HG03342 (cell line): ENCODE measurements at regions not wholly inside any gene's neighbourhood (a gene's known extent, or its start where the extent isn't known, plus 50 kb on each side); places are given as distances from the start of the nearest gene placed in this dataset.
"Not testable (repeated sequence)": the region's sequence is repeated elsewhere in the genome, so short reads cannot be mapped to it uniquely, and the experiment has no call there.

Experiments
- ATAC-seq: cut with Tn5 transposase; IDR thresholded peaks from one replicate; pipeline ENCODE4 v1.9.1; 2021; ENCODE audit warnings: mild to moderate bottlenecking, moderate library complexity; ENCODE audit not compliant: unreplicated experiment

GRCh38 chr2:12465631-12466135, 251.1 kb upstream of the TRIB2 start:
- ATAC-seq: no peak

DNA sequence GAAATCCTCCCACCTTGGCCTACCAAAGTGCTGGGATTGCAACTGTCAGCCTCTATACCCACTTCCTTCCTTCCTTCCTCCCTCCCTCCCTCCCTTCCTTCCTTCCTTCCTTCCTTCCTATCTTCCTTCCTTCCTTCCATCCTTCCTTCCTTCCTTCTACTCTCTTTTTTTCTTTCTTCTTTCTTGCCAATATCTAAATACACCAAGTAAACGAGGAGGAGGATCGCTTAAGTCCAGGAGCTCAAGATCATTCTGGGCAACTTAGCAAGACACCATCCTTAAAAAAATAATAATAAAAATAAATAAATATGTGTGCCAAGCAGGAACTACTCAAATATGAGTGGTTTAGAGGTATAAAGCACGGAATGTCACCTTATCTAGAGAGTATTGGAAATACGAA, 249.4 kb upstream of the TRIB2 start:
- no peak for ATAC-seq

DNA sequence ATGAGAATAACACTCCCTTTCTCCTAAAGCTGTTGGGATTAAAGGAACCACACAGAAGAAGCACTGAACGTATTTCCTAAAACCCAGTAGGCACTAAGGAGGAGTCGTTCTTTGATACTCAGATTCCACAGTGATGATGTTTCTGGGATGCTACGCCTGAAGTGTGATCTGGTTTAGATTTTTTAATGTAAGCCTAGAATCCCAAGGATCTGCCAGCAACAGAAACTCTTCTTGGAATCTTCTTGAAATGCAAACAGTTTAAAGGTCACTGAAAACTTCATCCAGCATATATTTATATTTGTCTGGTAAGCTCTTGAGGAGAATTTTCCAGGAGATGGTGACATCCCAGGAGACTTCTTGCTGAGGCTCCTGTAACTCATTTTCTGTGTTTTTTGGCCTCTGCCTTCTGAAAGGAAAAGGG, 247.6 kb upstream of the TRIB2 start:
- no peak for ATAC-seq

DNA sequence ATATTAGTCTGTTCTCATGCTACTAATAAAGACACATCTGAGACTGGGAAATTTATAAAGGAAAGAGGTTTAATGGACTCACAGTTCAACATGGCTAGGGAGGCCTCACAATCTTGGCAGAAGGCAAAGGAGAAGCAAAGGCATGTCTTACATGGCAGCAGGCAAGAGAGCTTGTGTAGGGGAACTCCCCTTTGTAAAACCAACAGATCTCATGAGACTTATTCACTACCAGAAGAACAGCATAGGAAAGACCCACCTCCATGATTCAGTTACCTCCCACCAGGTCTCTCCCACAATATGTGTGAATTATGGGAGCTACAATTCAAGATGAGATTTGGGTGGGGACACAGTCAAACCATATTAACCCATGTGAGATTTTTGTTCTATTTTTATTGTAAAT, 244.5 kb upstream of the TRIB2 start:
- not testable (repeated sequence) for ATAC-seq

DNA sequence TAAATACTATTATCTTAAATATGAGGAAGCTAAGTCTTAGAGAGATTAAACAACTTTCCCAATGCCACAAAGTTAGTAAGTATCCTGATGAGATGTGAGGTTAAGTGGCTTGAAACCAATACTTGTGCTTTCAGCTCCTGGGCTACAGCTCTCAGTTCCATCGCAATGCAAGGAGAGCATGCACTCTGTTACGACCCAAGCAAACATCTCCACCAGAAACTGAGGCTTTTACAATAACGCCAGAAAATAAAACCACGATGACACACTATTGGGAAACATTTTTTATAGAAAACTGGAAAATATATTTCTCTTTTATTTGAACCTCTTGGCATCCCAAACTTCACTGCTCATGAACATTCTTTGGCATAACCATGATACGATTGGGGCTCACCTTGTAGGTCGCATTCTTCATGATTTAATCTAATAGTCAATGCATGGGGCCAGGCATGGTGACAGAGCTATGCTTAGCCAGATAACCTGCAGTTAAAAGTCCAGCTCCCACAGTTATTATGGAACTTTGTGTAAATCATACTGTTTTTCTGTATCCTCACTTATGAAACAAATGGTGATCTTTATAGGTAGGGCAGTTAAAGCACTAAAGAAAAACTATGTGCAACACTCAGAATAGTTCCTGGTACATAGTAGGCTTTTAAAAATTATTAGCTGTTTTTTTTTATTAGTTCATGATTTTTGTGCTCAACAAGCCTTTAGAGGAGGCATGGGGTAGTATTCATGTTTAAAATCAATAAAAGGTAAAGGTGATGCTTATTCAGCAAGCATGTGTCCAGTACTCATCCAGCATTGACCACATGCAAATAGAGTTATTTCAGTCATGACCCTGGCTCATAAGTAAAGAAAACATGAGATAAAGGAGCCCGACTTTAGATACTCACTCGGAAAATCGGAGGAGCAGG, 238.3 kb upstream of the TRIB2 start:
- ATAC-seq: no peak

DNA sequence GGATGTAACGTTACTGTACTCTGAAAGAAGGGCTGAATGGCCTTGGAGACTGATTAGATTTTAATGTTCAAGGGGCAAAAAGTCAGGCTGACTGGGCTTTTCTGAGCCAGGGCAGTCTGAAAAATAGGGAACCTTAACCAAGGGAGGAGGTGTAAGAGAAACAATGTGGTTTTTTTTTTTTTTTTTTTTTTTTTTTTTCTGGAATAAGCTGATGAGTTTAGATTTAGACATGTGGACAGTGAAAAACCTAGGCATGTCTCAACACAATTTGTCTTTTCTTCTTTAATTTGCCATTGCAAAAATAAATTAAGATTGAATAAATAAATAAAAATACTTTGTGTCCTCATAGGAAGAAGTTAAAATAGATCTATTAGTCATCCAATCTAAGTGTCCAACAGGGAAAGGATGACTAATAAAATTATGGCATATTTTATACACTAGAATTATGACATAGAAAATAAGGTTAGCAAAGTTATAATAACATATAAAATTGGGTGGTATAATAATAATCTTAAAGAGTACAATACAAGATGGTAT, 237.6 kb upstream of the TRIB2 start:
- ATAC-seq: no peak

GRCh38 chr2:12484536-12485115, 232.1 kb upstream of the TRIB2 start:
- ATAC-seq: no peak

DNA sequence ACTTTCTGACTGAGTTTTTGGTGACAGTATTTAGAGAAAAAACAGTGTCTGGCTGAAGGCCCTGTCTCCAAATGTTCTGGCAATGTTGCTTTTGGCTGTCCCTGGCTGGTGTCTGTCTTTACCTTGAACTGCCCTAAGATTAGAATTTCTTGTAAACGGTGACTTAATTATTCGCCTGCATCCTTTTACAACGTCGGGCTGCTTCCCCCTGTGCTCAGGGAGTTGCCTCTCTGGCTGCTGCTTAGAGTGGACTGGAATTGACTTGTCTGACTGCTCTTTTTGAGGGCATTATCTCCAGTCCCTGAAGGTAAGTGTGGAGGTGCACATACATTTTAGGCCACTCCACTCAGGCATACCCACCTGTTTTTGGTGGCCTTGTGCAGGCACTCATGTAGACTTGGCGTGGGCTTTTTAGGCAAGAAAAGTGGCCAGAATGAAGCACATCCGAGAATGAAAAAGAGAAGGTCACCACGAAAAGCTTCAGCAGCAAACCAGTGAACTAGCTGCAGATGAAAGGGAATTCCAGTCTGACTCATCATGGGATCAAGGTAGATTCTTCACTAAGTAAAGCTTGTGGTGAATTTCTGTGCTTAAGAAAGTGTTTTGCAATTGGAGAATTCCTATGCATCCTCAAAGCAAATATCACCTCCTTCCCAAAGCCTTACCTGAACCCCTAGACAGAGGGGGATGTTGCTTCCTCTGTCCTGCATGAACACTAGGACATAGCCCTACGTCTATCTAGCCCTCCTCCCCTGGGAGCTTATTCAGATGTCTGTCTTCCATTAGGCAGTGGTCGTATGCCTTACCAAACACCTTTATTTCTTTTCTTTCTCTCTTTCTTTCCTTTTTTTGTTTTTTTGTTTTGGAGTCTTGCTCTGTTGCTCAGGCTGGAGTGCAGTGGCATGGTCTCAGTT, 230.3 kb upstream of the TRIB2 start:
- ATAC-seq: peak; percentile 50

DNA sequence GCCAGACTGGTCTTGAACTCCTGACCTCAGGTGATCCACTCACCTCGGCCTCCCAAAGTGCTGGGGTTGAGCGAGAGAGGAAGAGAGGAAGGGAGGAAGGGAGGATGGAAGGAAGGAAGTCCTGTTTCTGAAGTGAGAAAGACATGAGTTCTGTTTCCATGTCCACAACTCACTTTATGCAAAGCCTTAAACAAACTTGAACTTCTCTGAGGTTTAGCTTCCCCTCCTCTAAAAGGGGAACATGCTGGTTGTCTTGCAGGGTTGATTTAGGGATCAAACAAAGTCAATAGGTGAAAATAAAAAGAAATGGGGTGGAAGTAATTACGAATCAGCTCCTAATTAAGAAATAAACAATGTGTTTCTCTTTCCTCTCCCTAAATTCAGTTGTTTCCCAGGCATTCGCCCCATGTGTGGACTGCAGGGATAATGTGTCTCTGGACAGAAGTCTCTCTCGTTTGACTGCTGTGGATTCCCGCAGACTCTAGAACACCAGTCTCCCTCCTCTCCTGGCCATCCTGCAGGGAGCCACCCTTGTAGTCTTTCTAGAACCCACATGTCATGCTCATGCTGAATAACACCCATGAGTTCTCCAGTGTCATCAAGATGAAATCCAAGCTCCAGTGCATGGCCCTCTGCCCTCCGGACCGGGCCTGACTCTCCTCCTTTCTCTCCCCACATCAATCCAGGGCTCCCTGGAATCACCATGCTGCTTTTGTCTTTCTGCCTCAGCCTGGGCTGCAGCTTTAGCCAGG, 229.3 kb upstream of the TRIB2 start:
- no peak for ATAC-seq

DNA sequence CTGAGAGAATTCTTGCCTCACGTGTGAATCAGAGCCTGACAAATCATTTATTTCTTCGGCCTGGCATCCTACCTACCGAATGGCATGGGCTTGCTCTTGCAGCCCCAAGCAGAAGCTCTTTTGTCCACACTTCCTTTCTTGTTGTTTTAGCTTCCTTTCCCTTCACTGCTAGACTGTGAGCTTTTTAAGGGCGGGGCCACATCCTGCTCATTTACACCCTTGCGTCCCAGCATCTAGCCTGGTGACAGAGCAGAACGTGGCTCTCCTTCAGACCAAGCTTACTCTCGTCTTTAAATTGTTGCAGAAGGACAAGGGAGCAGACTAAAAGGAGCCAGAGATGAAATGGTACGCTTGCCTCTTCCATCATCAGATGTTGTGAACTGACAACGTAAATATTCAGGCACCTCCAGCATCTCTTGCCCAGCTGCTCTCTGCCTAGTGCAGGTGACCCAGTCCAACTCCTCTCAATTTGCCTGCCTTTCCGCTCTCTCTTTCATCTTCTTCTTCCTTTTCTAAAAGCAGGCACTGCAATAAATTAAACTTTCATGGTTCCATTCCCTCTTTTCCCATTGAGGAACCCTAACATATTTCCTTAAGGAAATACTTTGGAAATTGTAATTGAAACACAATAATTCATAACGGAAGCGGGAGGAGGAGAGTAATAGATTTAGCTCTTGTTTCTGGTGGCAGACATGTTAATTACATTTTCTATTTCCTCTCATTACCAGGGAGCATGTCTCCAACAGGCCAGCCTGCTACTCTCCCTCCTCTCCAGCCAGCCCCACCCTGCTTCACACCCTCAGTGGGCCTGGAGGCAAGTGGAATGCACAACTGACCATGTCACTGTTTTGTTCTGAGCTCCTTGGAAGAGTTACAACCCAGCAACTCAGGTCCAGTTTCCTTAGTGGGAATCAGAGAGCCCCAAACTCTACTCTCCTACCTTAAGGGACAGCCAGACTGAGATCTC, 228.1 kb upstream of the TRIB2 start:
- ATAC-seq: peak; percentile 40

DNA sequence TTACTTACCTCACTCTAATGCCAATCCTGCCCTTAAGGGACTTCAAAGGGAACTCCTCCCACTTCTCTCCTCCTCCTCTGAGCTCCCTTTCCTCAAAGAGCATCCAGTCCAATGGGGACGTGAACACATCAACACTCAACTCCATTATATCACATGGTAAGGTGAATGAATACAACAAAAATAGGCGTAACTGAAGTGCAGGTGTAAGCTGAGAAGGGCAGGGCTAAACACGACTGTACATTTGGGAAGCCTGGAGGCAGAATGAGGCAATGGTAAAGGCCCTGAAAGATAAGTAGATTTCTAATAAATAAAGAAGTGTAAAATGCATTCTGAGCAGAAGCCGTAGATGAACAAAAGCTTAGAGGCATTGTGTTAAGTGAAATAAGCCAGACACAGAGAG, 226.1 kb upstream of the TRIB2 start:
- ATAC-seq: no peak

GRCh38 chr2:12492360-12492759, 224.4 kb upstream of the TRIB2 start:
- not testable (repeated sequence) for ATAC-seq

- no peak for ATAC-seq
Observed at GRCh38 chr2:12493031-12493513, 223.7 kb upstream of the TRIB2 start.

GRCh38 chr2:12495247-12495868, 221.4 kb upstream of the TRIB2 start:
- no peak for ATAC-seq

DNA sequence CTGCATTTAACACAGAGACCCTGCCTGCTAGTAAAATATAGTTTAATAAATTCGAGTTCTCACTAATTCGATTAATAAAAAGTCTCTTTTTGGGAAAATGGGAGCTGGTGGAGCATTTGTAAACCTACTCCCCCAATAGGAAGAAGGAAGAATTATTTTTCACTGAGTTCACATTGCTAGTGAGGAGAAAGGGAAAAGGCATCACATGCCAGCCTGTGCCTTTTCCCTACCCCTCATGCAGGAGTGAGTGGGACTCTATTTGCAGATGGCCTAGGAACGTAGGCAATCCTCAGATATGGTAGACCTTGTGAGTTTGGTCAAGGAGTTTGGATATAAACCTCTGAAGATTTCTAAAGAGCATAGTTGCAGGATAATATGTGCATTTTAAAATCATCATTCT, 218.4 kb upstream of the TRIB2 start:
- ATAC-seq: no peak

DNA sequence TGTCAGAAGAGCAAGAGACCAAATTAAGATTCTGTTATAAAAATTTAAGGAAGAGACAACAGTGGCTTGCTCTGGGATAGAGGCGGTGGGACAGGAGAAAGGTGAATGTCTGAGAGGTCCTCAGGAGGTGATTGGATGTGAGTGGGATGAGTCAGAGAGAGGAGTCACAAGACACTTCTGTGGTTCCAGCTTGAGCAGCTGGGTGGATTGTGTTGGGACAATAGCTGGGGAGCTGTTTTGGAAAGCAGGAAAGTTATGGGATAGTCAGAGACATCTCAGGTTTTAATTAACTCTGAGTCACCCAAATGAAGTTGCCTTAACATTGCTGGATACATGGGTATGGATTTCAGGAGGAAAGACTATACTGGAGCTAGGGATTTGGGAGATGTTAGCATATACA, 218.0 kb upstream of the TRIB2 start:
- no peak for ATAC-seq

GRCh38 chr2:12500899-12501298, 215.8 kb upstream of the TRIB2 start:
- no peak for ATAC-seq

- peak; percentile 95 for ATAC-seq
Observed at GRCh38 chr2:12501469-12502158, 215.1 kb upstream of the TRIB2 start.
